H7 (cell line): ENCODE measurements at regions not wholly inside any gene's neighbourhood (a gene's known extent, or its start where the extent isn't known, plus 50 kb on each side); places are given as distances from the start of the nearest gene placed in this dataset.

Experiments
- DNase-seq: peaks from one replicate; pipeline ENCODE4 v3.0.0; 2012
- H3K27me3 ChIP-seq: 2 replicates; pipeline ENCODE4 v1.6.0; 2011; ENCODE audit warnings: mild to moderate bottlenecking, low read length; ENCODE audit not compliant: control insufficient read depth, insufficient read depth
- H3K36me3 ChIP-seq: replicated peaks from 2 replicates; pipeline ENCODE4 v1.5.1; 2011; ENCODE audit warnings: low read length; ENCODE audit not compliant: control insufficient read depth, insufficient read depth
- H3K4me3 ChIP-seq: 2 replicates; pipeline ENCODE4 v1.5.1; 2011; ENCODE audit warnings: low read depth, mild to moderate bottlenecking, control low read depth, low read length, moderate library complexity; ENCODE audit not compliant: insufficient read depth

GRCh38 chr3:73757536-73757935, 132.8 kb upstream of the PDZRN3 start:
- H3K36me3 ChIP-seq: no peaks in the 10 kb centered on the region
- 0 out of 2 replicates have a peak, but pooled peaks cover 1% of the 10 kb centered on the region for H3K27me3 ChIP-seq
- DNase-seq: no peak
- no peak overlapping the region for H3K4me3 ChIP-seq

GRCh38 chr3:73753985-73754384, 129.2 kb upstream of the PDZRN3 start:
- DNase-seq: no peak
- Histone ChIP-seq H3K36me3 (no peaks in the 10 kb centered on the region), H3K27me3 (0 out of 2 replicates have a peak, but pooled peaks cover 1% of the 10 kb centered on the region), H3K4me3 (no peak overlapping the region)

- Histone ChIP-seq H3K27me3 (0 out of 2 replicates have a peak, but pooled peaks cover 1% of the 10 kb centered on the region), H3K4me3 (no peak overlapping the region), H3K36me3 (no peaks in the 10 kb centered on the region)
- no peak for DNase-seq
These were observed 127.6 kb upstream of the PDZRN3 start for GRCh38 chr3:73752338-73752737.

GRCh38 chr3:73746623-73747022, 121.9 kb upstream of the PDZRN3 start:
- Histone ChIP-seq H3K4me3 (no peak overlapping the region), H3K27me3 (no peaks in the 10 kb centered on the region), H3K36me3 (no peaks in the 10 kb centered on the region)
- no peak for DNase-seq

- H3K27me3 ChIP-seq: no peaks in the 10 kb centered on the region
- H3K4me3 ChIP-seq: no peak overlapping the region
- H3K36me3 ChIP-seq: no peaks in the 10 kb centered on the region
- DNase-seq: no peak
These were observed 120.9 kb upstream of the PDZRN3 start for GRCh38 chr3:73745526-73746191.

GRCh38 chr3:73743551-73743950, 118.8 kb upstream of the PDZRN3 start:
- DNase-seq: no peak
- H3K36me3 ChIP-seq: no peaks in the 10 kb centered on the region
- H3K27me3 ChIP-seq: no peaks in the 10 kb centered on the region
- H3K4me3 ChIP-seq: no peak overlapping the region

GRCh38 chr3:73739791-73740453, 115.2 kb upstream of the PDZRN3 start:
- Histone ChIP-seq H3K27me3 (no peaks in the 10 kb centered on the region), H3K36me3 (no peaks in the 10 kb centered on the region), H3K4me3 (no peak overlapping the region)
- no peak for DNase-seq

- no peaks in the 10 kb centered on the region for H3K36me3 ChIP-seq
- DNase-seq: no peak
These were observed 114.0 kb upstream of the PDZRN3 start for GRCh38 chr3:73738711-73739110.

GRCh38 chr3:73734211-73735089, 109.7 kb upstream of the PDZRN3 start:
- Histone ChIP-seq H3K36me3 (no peaks in the 10 kb centered on the region), H3K4me3 (no peak overlapping the region), H3K27me3 (no peaks in the 10 kb centered on the region)
- DNase-seq: no peak

More at GRCh38 chr3:73738711-73739110, 114.0 kb upstream of the PDZRN3 start:
- no peaks in the 10 kb centered on the region for H3K27me3 ChIP-seq
- no peak overlapping the region for H3K4me3 ChIP-seq

GRCh38 chr3:73733746-73734145, 109.0 kb upstream of the PDZRN3 start:
- Histone ChIP-seq H3K36me3 (no peaks in the 10 kb centered on the region), H3K4me3 (no peak overlapping the region), H3K27me3 (no peaks in the 10 kb centered on the region)
- no peak for DNase-seq

GRCh38 chr3:73729969-73730440, 105.3 kb upstream of the PDZRN3 start:
- no peak for DNase-seq

GRCh38 chr3:73727854-73728253, 103.1 kb upstream of the PDZRN3 start:
- Histone ChIP-seq H3K36me3 (no peaks in the 10 kb centered on the region), H3K27me3 (no peaks in the 10 kb centered on the region)
- DNase-seq: no peak

More at GRCh38 chr3:73729969-73730440, 105.3 kb upstream of the PDZRN3 start:
- no peaks in the 10 kb centered on the region for H3K27me3 ChIP-seq
- no peaks in the 10 kb centered on the region for H3K36me3 ChIP-seq
- no peak overlapping the region for H3K4me3 ChIP-seq

GRCh38 chr3:73727117-73727821, 102.5 kb upstream of the PDZRN3 start:
- Histone ChIP-seq H3K36me3 (no peaks in the 10 kb centered on the region), H3K4me3 (no peak overlapping the region)
- peak; percentile 15 for DNase-seq

More at GRCh38 chr3:73727854-73728253, 103.1 kb upstream of the PDZRN3 start:
- no peak overlapping the region for H3K4me3 ChIP-seq

GRCh38 chr3:73723596-73723995, 98.9 kb upstream of the PDZRN3 start:
- Histone ChIP-seq H3K4me3 (no peak overlapping the region), H3K27me3 (no peaks in the 10 kb centered on the region), H3K36me3 (no peaks in the 10 kb centered on the region)
- DNase-seq: no peak

More at GRCh38 chr3:73727117-73727821, 102.5 kb upstream of the PDZRN3 start:
- H3K27me3 ChIP-seq: no peaks in the 10 kb centered on the region
